Superior temporal gyrus (tissue), 1 donor: ENCODE measurements at regions not wholly inside any gene's neighbourhood (a gene's known extent, or its start where the extent isn't known, plus 50 kb on each side); places are given as distances from the start of the nearest gene placed in this dataset.
"Not testable (repeated sequence)": the region's sequence is repeated elsewhere in the genome, so short reads cannot be mapped to it uniquely, and the experiment has no call there.

Experiments used
- DNase-seq: peaks from one replicate; pipeline ENCODE4 v3.0.0-alpha.2; 2016; ENCODE audit errors: extremely low spot score

GRCh38 chr2:3899536-3900155 is 196.3 kb downstream of the DCDC2C start:
- no peak for DNase-seq

- DNase-seq, result no peak
These were observed 198.8 kb downstream of the DCDC2C start for GRCh38 chr2:3902131-3902530.

- DNase-seq, result no peak
These were observed 200.7 kb downstream of the DCDC2C start for GRCh38 chr2:3904061-3904460.

GRCh38 chr2:3908498-3908897 is 205.1 kb downstream of the DCDC2C start:
- DNase-seq, result not testable (repeated sequence)

- no peak for DNase-seq
These were observed 208.6 kb downstream of the DCDC2C start for GRCh38 chr2:3911882-3912455.

GRCh38 chr2:3913166-3913565 is 209.8 kb downstream of the DCDC2C start:
- DNase-seq, result peak; percentile 36

- DNase-seq, result no peak
These were observed 210.9 kb downstream of the DCDC2C start for GRCh38 chr2:3914241-3914640.

GRCh38 chr2:3927031-3927430 is 223.7 kb downstream of the DCDC2C start:
- DNase-seq, result no peak

- DNase-seq, result no peak
These were observed 226.0 kb downstream of the DCDC2C start for GRCh38 chr2:3929374-3929773.

- DNase-seq, result no peak
These were observed 226.9 kb downstream of the DCDC2C start for GRCh38 chr2:3930246-3930645.

GRCh38 chr2:3940661-3941060 is 237.3 kb downstream of the DCDC2C start:
- DNase-seq, result no peak

GRCh38 chr2:3942841-3943240 is 239.5 kb downstream of the DCDC2C start:
- DNase-seq, result no peak

- DNase-seq, result no peak
These were observed 240.7 kb downstream of the DCDC2C start for GRCh38 chr2:3944071-3944470.

- no peak for DNase-seq
These were observed 241.5 kb downstream of the DCDC2C start for GRCh38 chr2:3944841-3945240.

- no peak for DNase-seq
These were observed 244.8 kb downstream of the DCDC2C start for GRCh38 chr2:3948191-3948590.

- DNase-seq, result no peak
These were observed 248.0 kb downstream of the DCDC2C start for GRCh38 chr2:3951131-3951954.

GRCh38 chr2:3952866-3953516 is 249.6 kb downstream of the DCDC2C start:
- no peak for DNase-seq

GRCh38 chr2:3954261-3954660 is 250.9 kb downstream of the DCDC2C start:
- DNase-seq, result no peak

GRCh38 chr2:3956406-3956805 is 253.0 kb downstream of the DCDC2C start:
- no peak for DNase-seq

GRCh38 chr2:3956892-3957291 is 253.5 kb downstream of the DCDC2C start:
- DNase-seq, result no peak

- DNase-seq, result no peak
These were observed 255.1 kb downstream of the DCDC2C start for GRCh38 chr2:3958465-3958864.

GRCh38 chr2:3958969-3959368 is 255.6 kb downstream of the DCDC2C start:
- DNase-seq, result no peak

GRCh38 chr2:3959372-3959771 is 256.0 kb downstream of the DCDC2C start:
- DNase-seq, result peak; percentile 64
